ENCODE measurements at regions not wholly inside any gene's neighbourhood (a gene's known extent, or its start where the extent isn't known, plus 50 kb on each side); places are given as distances from the start of the nearest gene placed in this dataset.

DNA sequence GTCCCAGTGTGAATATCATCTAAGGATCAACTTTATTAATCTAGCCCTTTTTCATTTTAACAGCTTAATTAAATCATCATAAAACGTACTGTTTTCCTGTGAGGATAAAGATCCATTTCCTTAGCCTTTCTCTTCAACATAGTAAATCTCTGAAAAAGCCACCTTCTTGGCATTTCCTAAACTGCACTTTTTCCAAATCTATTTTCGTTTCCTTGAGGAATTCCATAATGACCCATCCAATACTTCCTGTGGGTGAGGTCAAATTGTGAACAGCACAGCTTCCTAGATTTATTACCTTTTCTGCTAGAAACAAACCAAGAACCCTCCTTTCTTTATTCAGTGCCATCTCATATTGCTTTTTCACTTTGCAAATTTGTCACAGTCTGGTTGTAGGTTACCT is 129.4 kb upstream of the CNTN4 start:
- H3K4me2 ChIP-seq, result no peak overlapping the region
- no peaks in the 10 kb centered on the region for H3K9me3 ChIP-seq
- no peaks in the 10 kb centered on the region for H3K36me3 ChIP-seq (replicated peaks in 1 of 2; ENCODE audit: control insufficient read depth in 1 of 2, insufficient read depth in 2 of 2, low read length in 1 of 2)
- 4% methylated on average over 2 of the region's 2 CpGs for WGBS (ENCODE audit: low lambda C conversion rate)
- no peak overlapping the region for H3K9ac ChIP-seq
- H2AFZ ChIP-seq (ENCODE audit: low read depth), result no peak overlapping the region
- CTCF ChIA-PET, result no interaction called here
- no peaks in the 10 kb centered on the region for H3K9me2 ChIP-seq
- no peak overlapping the region for H3K27ac ChIP-seq (ENCODE audit: low read depth in 2 of 2, low read length in 1 of 2)
- no peaks in the 10 kb centered on the region for H3K27me3 ChIP-seq (ENCODE audit: insufficient read depth)
- POLR2A ChIA-PET, result no interaction called here
- TF ChIP-seq, protein P1, sequence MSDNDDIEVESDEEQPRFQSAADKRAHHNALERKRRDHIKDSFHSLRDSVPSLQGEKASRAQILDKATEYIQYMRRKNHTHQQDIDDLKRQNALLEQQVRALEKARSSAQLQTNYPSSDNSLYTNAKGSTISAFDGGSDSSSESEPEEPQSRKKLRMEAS (IDR thresholded peaks at IDR 0.05; ENCODE audit: low read depth), result no peak
- no peak overlapping the region for H3K4me3 ChIP-seq (ENCODE audit: low read depth in 2 of 2, low read length in 1 of 2)
- no peaks in the 10 kb centered on the region; a peak in 3 of 4 replicates for H3K4me1 ChIP-seq (ENCODE audit: control insufficient read depth in 1 of 2, insufficient read depth in 2 of 2, low read depth in 1 of 2, low read length in 1 of 2)
- H4K20me1 ChIP-seq (ENCODE audit: insufficient read depth), result no peaks in the 10 kb centered on the region
- H3K79me2 ChIP-seq (ENCODE audit: insufficient read depth), result no peaks in the 10 kb centered on the region
- H3F3A ChIP-seq (replicated peaks; ENCODE audit: insufficient read depth), result no peaks in the 10 kb centered on the region
- DNase-seq, result no peak

DNA sequence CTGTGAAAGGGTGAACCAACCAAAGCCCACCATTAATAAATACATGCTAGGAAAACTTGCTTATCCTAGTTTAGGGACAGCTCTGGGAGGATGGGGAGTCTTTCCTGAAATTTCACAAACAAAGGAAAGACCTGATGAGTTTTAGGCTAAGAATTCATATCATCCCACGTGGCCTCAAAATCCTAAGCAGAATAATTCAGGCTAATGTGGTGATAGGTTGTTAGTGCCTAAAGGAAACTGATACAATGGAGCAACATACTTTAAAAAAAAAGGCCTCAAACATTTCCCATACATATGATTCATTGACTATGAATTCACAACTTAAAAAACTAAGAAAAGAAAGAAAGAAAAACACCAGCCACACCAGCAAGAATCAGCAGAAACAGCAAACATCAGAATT is 126.9 kb upstream of the CNTN4 start:
- Histone ChIP-seq H3F3A (replicated peaks; ENCODE audit: insufficient read depth) (no peaks in the 10 kb centered on the region), H4K20me1 (ENCODE audit: insufficient read depth) (no peaks in the 10 kb centered on the region), H3K4me3 (ENCODE audit: low read depth in 2 of 2, low read length in 1 of 2) (no peak overlapping the region), H3K9me2 (no peaks in the 10 kb centered on the region), H3K9ac (no peak overlapping the region), H3K36me3 (replicated peaks in 1 of 2; ENCODE audit: control insufficient read depth in 1 of 2, insufficient read depth in 2 of 2, low read length in 1 of 2) (no peaks in the 10 kb centered on the region), H2AFZ (ENCODE audit: low read depth) (no peak overlapping the region), H3K9me3 (0 out of 2 replicates have a peak, but pooled peaks cover 3% of the 10 kb centered on the region), H3K79me2 (ENCODE audit: insufficient read depth) (no peaks in the 10 kb centered on the region), H3K27me3 (ENCODE audit: insufficient read depth) (no peaks in the 10 kb centered on the region), H3K4me2 (no peak overlapping the region), H3K4me1 (ENCODE audit: control insufficient read depth in 1 of 2, insufficient read depth in 2 of 2, low read depth in 1 of 2, low read length in 1 of 2) (no peaks in the 10 kb centered on the region; a peak in 2 of 4 replicates), H3K27ac (ENCODE audit: low read depth in 2 of 2, low read length in 1 of 2) (no peak overlapping the region)
- ChIA-PET POLR2A (no interaction called here), CTCF (no interaction called here)
- no peak for TF ChIP-seq JUND (IDR thresholded peaks at IDR 0.05)
- no peak for TF ChIP-seq NFIC (IDR thresholded peaks at IDR 0.05; ENCODE audit: borderline replicate concordance)
- no peak for TF ChIP-seq FOXM1 (IDR thresholded peaks at IDR 0.05; ENCODE audit: low read depth)
- TF ChIP-seq, protein P2, sequence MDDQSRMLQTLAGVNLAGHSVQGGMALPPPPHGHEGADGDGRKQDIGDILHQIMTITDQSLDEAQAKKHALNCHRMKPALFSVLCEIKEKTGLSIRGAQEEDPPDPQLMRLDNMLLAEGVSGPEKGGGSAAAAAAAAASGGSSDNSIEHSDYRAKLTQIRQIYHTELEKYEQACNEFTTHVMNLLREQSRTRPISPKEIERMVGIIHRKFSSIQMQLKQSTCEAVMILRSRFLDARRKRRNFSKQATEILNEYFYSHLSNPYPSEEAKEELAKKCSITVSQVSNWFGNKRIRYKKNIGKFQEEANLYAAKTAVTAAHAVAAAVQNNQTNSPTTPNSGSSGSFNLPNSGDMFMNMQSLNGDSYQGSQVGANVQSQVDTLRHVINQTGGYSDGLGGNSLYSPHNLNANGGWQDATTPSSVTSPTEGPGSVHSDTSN (IDR thresholded peaks at IDR 0.05), result no peak
- no peak for TF ChIP-seq YY1 (IDR thresholded peaks at IDR 0.05; ENCODE audit: low read depth)
- no peak for TF ChIP-seq SMC3 (IDR thresholded peaks at IDR 0.05; ENCODE audit: low read depth, low read length)
- no peak for TF ChIP-seq EP300 (IDR thresholded peaks at IDR 0.05; ENCODE audit: borderline replicate concordance in 1 of 2, low read depth in 1 of 2, low read length in 1 of 2)
- TF ChIP-seq, protein P3, sequence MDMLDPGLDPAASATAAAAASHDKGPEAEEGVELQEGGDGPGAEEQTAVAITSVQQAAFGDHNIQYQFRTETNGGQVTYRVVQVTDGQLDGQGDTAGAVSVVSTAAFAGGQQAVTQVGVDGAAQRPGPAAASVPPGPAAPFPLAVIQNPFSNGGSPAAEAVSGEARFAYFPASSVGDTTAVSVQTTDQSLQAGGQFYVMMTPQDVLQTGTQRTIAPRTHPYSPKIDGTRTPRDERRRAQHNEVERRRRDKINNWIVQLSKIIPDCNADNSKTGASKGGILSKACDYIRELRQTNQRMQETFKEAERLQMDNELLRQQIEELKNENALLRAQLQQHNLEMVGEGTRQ (IDR thresholded peaks at IDR 0.05; ENCODE audit: borderline replicate concordance, low read depth, low read length), result no peak
- no peak for TF ChIP-seq RXRA (IDR thresholded peaks at IDR 0.05; ENCODE audit: borderline replicate concordance, low read depth)
- TF ChIP-seq, protein P4, sequence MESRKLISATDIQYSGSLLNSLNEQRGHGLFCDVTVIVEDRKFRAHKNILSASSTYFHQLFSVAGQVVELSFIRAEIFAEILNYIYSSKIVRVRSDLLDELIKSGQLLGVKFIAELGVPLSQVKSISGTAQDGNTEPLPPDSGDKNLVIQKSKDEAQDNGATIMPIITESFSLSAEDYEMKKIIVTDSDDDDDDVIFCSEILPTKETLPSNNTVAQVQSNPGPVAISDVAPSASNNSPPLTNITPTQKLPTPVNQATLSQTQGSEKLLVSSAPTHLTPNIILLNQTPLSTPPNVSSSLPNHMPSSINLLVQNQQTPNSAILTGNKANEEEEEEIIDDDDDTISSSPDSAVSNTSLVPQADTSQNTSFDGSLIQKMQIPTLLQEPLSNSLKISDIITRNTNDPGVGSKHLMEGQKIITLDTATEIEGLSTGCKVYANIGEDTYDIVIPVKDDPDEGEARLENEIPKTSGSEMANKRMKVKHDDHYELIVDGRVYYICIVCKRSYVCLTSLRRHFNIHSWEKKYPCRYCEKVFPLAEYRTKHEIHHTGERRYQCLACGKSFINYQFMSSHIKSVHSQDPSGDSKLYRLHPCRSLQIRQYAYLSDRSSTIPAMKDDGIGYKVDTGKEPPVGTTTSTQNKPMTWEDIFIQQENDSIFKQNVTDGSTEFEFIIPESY (IDR thresholded peaks at IDR 0.05; ENCODE audit: borderline replicate concordance, low read depth), result no peak
- TF ChIP-seq RFX5 (IDR thresholded peaks at IDR 0.05; ENCODE audit: low read length), result no peak
- no peak for TF ChIP-seq TEAD4 (IDR thresholded peaks at IDR 0.05; ENCODE audit: borderline replicate concordance, insufficient read depth)
- no peak for TF ChIP-seq EZH2phosphoT487 (IDR thresholded peaks at IDR 0.05; ENCODE audit: borderline replicate concordance, low read depth)
- TF ChIP-seq GATA2 (CRISPR knock-in tag; IDR thresholded peaks at IDR 0.05), result no peak
- TF ChIP-seq, protein P5, sequence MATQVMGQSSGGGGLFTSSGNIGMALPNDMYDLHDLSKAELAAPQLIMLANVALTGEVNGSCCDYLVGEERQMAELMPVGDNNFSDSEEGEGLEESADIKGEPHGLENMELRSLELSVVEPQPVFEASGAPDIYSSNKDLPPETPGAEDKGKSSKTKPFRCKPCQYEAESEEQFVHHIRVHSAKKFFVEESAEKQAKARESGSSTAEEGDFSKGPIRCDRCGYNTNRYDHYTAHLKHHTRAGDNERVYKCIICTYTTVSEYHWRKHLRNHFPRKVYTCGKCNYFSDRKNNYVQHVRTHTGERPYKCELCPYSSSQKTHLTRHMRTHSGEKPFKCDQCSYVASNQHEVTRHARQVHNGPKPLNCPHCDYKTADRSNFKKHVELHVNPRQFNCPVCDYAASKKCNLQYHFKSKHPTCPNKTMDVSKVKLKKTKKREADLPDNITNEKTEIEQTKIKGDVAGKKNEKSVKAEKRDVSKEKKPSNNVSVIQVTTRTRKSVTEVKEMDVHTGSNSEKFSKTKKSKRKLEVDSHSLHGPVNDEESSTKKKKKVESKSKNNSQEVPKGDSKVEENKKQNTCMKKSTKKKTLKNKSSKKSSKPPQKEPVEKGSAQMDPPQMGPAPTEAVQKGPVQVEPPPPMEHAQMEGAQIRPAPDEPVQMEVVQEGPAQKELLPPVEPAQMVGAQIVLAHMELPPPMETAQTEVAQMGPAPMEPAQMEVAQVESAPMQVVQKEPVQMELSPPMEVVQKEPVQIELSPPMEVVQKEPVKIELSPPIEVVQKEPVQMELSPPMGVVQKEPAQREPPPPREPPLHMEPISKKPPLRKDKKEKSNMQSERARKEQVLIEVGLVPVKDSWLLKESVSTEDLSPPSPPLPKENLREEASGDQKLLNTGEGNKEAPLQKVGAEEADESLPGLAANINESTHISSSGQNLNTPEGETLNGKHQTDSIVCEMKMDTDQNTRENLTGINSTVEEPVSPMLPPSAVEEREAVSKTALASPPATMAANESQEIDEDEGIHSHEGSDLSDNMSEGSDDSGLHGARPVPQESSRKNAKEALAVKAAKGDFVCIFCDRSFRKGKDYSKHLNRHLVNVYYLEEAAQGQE (IDR thresholded peaks at IDR 0.05; ENCODE audit: low read depth, low read length), result no peak
- TF ChIP-seq ELF1 (IDR thresholded peaks at IDR 0.05), result no peak
- no peak for TF ChIP-seq FOXJ3 (CRISPR knock-in tag; IDR thresholded peaks at IDR 0.05)
- WGBS (ENCODE audit: low lambda C conversion rate), result 3% methylated on average over 1 of the region's 1 CpG
- no peak for DNase-seq
